ENCODE measurements at regions not wholly inside any gene's neighbourhood (a gene's known extent, or its start where the extent isn't known, plus 50 kb on each side); places are given as distances from the start of the nearest gene placed in this dataset.
"Not testable (repeated sequence)": the region's sequence is repeated elsewhere in the genome, so short reads cannot be mapped to it uniquely, and the experiment has no call there.

GRCh38 chr18:29871246-29871645 lies 1171.3 kb downstream of the DSC3 start:
- no peak for DNase-seq (ENCODE audit: low spot score)

GRCh38 chr18:29862824-29863223 lies 1179.7 kb downstream of the DSC3 start:
- DNase-seq (ENCODE audit: low spot score), result peak; percentile 4

DNA sequence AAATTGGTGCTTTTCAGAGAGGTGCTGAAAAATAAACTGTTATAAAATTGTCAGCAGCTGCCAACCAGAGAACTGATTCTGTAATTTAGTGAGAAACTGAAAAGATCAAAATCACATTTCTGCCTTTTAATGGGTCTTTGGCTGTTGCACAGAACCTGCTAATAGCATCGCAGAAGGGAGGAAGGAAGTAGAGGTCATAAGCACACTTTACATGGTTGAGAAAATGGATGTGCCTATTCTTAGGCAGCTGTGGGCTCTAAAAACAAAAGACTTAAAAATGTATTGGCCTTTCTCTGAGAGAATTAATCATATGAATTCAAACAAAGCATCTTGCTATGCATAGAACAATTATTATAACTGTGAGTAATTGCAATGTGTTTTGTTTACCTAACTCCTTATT lies 1186.9 kb downstream of the DSC3 start:
- DNase-seq (ENCODE audit: low spot score), result no peak

DNA sequence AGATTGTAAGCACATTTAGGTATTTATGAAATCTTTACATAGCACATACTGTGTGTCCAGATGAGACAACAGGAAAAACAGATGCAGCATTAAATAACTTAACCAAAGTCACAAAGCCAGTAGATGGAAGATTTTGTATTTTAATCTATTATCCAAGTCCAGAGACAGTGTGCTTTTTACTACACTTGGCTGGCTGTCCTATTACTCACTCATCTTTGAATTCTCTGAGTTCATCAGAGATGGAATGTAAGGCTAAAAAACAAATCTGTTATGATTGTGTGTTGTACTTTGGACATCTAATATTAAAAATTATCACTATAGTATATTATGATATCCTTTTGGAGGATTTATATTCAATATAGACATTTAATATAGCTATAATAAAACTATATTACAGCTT lies 1189.4 kb downstream of the DSC3 start:
- DNase-seq (ENCODE audit: low spot score), result no peak

DNA sequence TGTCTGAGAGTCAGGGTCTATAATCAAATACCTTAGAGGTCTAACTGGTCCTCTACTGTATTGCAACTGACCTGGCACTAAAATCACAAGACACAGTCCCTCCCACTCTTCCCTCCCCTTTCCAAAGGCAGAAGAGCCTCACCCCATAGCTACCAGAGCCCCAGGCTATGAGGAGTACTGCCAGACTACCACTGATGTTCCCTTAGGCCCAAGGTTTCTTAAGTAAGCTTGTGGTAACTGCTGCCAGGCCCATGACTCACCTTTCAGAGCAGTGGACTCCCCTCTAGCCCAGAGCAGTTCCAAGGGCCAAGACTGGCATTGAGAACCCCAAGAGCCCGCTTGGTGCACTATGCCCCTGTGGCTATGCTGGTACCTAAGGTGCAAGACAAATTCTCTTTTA lies 1193.4 kb downstream of the DSC3 start:
- no peak for DNase-seq (ENCODE audit: low spot score)

- no peak for DNase-seq (ENCODE audit: low spot score)
Measured at GRCh38 chr18:29841631-29842030, 1200.9 kb downstream of the DSC3 start.

DNA sequence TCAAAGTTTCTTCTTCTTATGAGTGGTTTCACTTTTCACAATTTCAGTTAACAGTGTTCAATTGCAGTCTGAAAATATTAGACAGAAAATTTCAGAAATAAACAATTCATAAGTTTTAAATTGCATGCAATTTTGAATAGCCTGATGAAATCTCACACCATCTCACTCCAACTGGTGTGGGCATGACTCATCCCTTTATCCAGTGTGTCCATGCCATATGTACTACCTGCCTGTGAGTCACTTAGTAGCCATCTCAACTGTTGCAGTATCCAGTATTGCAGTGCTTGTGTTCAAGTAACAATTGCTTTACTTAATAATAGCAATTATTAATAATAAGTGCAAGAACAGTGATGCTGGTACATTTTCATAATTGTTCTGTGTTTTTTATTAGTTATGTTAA lies 1202.5 kb downstream of the DSC3 start:
- DNase-seq (ENCODE audit: low spot score), result no peak

- DNase-seq (ENCODE audit: low spot score), result not testable (repeated sequence)
Measured at GRCh38 chr18:29838961-29839360, 1203.6 kb downstream of the DSC3 start.

DNA sequence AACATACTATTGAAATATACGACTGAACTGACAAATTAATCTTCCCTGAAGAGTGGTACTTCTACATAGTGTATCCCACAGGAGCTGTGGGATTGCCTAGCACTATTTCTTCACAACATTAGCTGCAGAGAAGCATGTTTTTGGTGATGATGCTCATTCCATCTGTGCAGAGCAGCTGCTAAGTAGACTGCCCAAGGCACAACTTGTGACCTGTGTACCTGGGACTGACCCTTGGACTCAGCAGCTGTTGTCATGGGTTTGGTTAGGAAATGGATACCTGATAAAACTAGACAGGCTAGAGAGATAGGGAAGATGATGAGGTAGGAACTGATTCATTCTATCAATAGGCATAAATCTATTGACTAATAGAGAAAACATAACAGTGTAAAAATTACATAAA lies 1204.0 kb downstream of the DSC3 start:
- DNase-seq (ENCODE audit: low spot score), result no peak

GRCh38 chr18:29823671-29824070 lies 1218.9 kb downstream of the DSC3 start:
- no peak for DNase-seq (ENCODE audit: low spot score)

GRCh38 chr18:29821544-29821943 lies 1221.0 kb downstream of the DSC3 start:
- DNase-seq (ENCODE audit: low spot score), result no peak

DNA sequence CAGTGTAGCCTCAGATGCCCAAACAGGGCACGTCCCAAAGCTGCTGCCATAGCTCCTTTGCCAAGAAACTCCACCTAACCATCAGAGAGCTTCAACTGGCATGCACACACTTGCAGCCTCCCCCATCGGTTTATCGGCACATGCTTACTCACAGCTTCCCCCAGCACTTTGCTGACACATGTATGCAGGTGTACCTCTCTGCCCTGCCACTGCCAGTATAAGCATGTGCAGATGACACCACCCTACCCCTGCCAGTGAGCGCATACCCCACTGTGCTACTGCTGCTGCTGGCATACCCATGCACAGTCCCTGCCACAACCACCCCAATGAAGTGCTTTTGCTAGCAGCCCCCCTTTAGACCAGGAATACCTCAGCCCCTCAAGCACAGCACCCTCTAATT lies 1231.0 kb downstream of the DSC3 start:
- no peak for DNase-seq (ENCODE audit: low spot score)

DNA sequence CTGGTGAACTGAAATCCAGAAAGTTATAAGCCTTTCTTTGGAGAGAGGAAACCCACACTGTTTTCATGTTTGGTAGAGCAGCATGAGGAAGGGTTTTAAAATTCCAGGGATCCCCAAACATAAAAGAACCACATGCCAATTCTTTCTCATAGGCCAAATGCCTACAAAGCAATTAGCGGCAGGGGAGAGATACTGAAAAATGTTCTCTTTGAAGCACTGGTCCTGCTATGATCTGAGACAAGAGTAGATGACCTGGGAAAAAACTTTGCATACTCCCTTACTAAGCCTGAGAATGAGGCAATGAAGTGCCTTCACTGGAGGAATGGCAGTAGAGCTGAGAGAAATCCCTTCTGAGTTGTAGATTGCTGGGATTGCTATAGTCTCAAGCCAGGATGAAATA lies 1261.7 kb downstream of the DSC3 start:
- DNase-seq (ENCODE audit: low spot score), result no peak

GRCh38 chr18:29779096-29779495 lies 1263.4 kb downstream of the DSC3 start:
- no peak for DNase-seq (ENCODE audit: low spot score)

- DNase-seq (ENCODE audit: low spot score), result no peak
Measured at GRCh38 chr18:29753379-29753778, 1289.2 kb downstream of the DSC3 start.

DNA sequence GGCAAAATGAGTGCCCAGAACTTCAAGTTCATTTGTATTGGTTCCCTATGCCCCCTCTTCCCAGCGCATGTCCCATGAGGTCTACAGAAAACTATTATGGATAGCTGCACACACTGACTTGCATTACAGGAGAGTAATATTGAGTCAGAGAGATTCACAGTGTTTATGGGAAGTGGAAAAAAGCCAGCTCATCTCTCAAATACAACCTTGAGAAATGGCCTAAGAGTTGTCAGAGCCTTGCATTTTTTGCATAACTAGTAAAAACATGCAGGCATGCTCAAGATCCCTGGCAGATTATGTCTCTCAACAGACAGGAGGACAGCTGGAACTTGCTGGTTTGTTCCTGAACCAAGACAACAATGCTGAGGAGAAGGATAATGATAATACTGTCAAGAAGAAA lies 1292.8 kb downstream of the DSC3 start:
- DNase-seq (ENCODE audit: low spot score), result no peak

DNA sequence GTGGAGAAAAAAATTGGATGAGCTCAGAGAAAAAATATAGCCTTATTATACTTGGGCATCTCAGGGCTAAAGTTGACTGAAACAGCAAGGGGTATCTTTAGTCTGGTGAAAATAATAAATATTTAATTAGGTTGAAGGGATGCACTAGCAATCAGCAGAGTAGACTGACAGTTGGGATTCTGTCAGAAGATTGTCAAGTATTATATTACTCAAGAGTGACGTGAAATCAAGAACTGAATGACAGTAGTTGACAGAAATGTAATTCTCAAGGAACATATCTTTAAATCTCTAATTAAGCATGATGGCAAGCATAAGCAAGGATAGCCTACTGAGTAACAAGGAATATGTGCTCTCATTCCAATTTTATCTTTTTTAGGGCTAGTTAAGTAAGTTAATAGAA lies 1301.1 kb downstream of the DSC3 start:
- DNase-seq (ENCODE audit: low spot score), result no peak

DNA sequence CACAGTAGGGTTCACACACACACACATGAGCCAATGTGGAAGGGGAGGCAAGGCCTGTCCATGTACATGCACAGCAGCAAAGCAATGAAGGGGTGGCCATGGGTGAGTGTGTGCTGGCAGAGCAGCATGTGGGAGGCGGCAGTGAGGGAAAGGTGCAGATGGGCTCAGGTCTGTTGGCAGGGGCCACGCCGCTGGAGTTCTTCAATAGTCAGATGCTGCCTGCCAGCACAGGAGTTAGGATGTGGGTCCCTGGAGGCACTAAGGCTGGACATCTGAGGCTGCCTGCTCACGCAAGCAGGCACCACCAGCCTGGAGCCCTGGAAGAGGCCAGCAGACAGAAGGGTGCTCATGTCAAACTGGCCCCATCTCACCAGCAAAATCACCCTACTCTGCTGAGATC lies 1304.9 kb downstream of the DSC3 start:
- DNase-seq (ENCODE audit: low spot score), result no peak

- DNase-seq (ENCODE audit: low spot score), result no peak
Measured at GRCh38 chr18:29737190-29737589, 1305.4 kb downstream of the DSC3 start.

- DNase-seq (ENCODE audit: low spot score), result no peak
Measured at GRCh38 chr18:29730073-29730472, 1312.5 kb downstream of the DSC3 start.

- DNase-seq (ENCODE audit: low spot score), result no peak
Measured at GRCh38 chr18:29726646-29727045, 1315.9 kb downstream of the DSC3 start.

GRCh38 chr18:29723486-29723885 lies 1319.1 kb downstream of the DSC3 start:
- DNase-seq (ENCODE audit: low spot score), result not testable (repeated sequence)

GRCh38 chr18:29715960-29716359 lies 1326.6 kb downstream of the DSC3 start:
- DNase-seq (ENCODE audit: low spot score), result not testable (repeated sequence)

DNA sequence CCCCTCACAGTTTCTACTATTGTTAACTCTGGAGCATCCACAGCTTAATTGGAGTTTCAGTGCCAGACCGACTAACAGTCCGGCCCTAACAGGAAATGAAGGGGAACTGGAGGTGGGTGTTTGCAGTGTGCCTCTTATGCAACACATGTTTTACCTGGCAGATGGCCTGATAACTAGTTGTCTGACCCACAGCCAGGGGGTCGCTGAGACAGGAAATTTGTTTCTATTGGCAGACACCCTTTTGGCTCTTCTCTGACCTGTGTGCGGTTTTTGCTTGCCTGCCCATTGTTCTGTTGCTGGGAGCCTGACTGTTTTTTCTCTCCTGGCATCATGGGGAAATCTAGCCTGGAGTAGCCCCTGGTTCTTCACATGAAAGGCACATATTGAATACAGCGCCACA lies 1329.8 kb downstream of the DSC3 start:
- no peak for DNase-seq (ENCODE audit: low spot score)

- no peak for DNase-seq (ENCODE audit: low spot score)
Measured at GRCh38 chr18:29711932-29712331, 1330.6 kb downstream of the DSC3 start.
